VCaP (cell line): ENCODE measurements at regions not wholly inside any gene's neighbourhood (a gene's known extent, or its start where the extent isn't known, plus 50 kb on each side); places are given as distances from the start of the nearest gene placed in this dataset.

Experiments
- H3K27ac ChIP-seq: fragments of 450-650 bp; 2 replicates; pipeline ENCODE4 v1.5.1; 2017
- CTCF ChIP-seq: fragments of 450-650 bp; conservative IDR thresholded peaks from 2 replicates; pipeline ENCODE4 v1.5.1; 2017; ENCODE audit warnings: mild to moderate bottlenecking, moderate library complexity

DNA sequence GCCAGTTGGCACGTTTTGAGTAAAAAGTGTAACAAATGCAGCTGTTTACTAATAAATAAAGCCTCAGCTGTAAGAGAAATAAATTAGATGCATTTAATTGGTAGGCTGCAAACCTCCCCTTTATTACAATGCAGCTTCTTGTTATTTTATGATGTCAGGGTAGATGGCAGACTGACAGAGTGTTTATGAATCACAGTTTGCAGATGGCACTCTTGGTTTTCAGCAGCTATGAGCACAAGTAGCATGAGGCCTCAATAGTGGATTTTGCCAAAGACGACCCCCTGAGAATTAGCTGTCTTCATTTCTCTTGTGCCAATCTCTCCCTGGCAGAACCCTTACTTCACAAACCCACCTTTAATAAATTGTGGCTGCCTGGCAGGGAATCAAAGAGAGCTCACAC is 161.2 kb upstream of the C1orf87 start:
- no peak for TF ChIP-seq CTCF
- H3K27ac ChIP-seq = no peak overlapping the region

- TF ChIP-seq CTCF = no peak
- H3K27ac ChIP-seq = no peak overlapping the region
These were observed 156.3 kb upstream of the C1orf87 start for GRCh38 chr1:60229821-60230220.

DNA sequence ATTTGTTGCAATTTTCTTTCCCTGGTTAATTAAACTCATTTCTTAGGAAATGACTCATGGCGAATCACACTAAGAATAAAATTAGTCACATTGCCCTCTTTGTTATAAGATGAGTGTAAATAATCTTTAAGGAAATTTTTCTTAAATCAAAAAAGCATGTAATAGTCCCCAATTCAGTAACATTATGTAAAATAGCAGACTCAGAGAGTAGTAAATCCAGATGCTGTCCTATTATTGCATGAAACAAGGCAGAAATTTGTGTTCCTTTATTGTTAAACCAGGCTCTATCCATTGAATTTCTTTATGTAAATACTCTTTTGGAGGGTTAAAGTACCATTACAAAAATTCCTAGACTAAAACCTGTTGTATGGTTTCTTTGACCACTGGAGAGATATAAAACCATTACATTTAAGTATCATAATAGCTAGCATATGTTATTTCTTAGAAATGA is 154.5 kb upstream of the C1orf87 start:
- H3K27ac ChIP-seq = no peak overlapping the region
- no peak for TF ChIP-seq CTCF

GRCh38 chr1:60227601-60228000 is 154.0 kb upstream of the C1orf87 start:
- TF ChIP-seq CTCF = no peak
- H3K27ac ChIP-seq = no peak overlapping the region

DNA sequence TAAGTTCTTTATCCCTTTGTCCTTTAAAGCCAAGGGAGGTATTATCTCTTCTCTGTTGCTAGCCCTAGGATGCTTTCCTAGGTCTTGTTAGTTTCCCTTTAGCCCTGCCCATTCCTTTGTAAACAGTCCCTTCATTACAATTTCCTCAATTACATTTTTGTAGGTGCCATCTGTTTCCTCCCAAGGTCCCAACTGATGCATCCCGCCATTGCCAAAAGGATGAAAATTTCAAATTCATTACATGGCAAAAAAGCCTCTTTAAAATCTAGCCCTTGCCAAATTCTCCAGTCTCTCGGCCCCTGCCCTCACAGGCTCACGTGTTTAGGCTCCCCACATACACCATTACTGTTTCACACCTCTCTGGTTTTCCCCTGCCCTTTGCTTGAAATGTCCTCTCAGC is 151.9 kb upstream of the C1orf87 start:
- no peak overlapping the region for H3K27ac ChIP-seq
- no peak for TF ChIP-seq CTCF

DNA sequence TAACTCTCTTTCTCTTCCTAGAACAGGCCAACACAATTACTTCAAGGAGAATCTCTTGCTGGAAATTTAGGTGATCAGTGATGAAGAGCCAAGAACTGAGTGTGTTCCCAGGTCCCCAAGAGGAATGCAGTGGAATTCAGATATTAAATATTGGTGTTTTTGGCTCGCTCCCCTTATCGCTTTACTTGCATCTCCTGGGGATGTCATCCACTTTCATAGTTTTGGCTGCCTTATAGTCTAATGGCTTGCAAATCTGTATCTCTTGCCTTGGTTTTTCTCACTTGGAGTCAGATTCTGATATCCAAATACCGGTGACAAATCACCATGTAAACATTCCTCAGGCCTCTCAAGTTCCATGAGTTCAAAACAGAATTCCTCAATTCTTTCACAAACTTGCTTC is 151.0 kb upstream of the C1orf87 start:
- TF ChIP-seq CTCF = no peak
- H3K27ac ChIP-seq = no peak overlapping the region

GRCh38 chr1:60223158-60223557 is 149.6 kb upstream of the C1orf87 start:
- H3K27ac ChIP-seq = no peak overlapping the region
- no peak for TF ChIP-seq CTCF
